WTC11 (cell line): ENCODE measurements at regions not wholly inside any gene's neighbourhood (a gene's known extent, or its start where the extent isn't known, plus 50 kb on each side); places are given as distances from the start of the nearest gene placed in this dataset.

Source experiments
- ATAC-seq: fragments of 200-7000 bp; cut with Tn5 transposase; 2 replicates; pipeline ENCODE4 v1.10.0; 2021; ENCODE audit warnings: mild to moderate bottlenecking, moderate library complexity
- CTCF ChIA-PET: fragments of 300-600 bp; sonication (Branson Sonifier 250); formaldehyde crosslinking; loops from one replicate; lab custom pipeline; 2021; ENCODE audit warnings: antibody characterized with exemption; lab: Charles Lee
- POLR2A ChIA-PET: fragments of 350-600 bp; sonication (Branson Sonifier 250); formaldehyde crosslinking; loops from one replicate; lab custom pipeline; 2021; ENCODE audit warnings: antibody characterized with exemption; lab: Charles Lee
- DNase-seq: peaks from one replicate; pipeline ENCODE4 v3.0.0; 2021; ENCODE audit warnings: low spot score
- H3K27ac Mint-ChIP-seq: 2 replicates; pipeline ENCODE4 v1.8.0; 2021; ENCODE audit warnings: mixed read lengths
- H3K27me3 Mint-ChIP-seq: 2 replicates; pipeline ENCODE4 v1.8.0; 2021; ENCODE audit warnings: low read depth, mild to moderate bottlenecking, moderate library complexity, mixed read lengths
- H3K36me3 Mint-ChIP-seq: 2 replicates; pipeline ENCODE4 v1.8.0; 2021; ENCODE audit warnings: mixed read lengths
- H3K4me1 Mint-ChIP-seq: 2 replicates; pipeline ENCODE4 v1.8.0; 2022; ENCODE audit warnings: mixed read lengths
- H3K4me3 Mint-ChIP-seq: 2 replicates; pipeline ENCODE4 v1.8.0; 2021; ENCODE audit warnings: mild to moderate bottlenecking, moderate library complexity, mixed read lengths
- H3K9me3 Mint-ChIP-seq: 2 replicates; pipeline ENCODE4 v1.8.0; 2021; ENCODE audit warnings: mixed read lengths
- FOXK1 ChIP-seq: sonication (generic); formaldehyde crosslinking; IDR thresholded peaks from 2 replicates; pipeline ENCODE4 v1.8.0; 2022; ENCODE audit warnings: mild to moderate bottlenecking, moderate library complexity, missing genetic modification reagents
- GRHL2 ChIP-seq: fragments of 250-450 bp; sonication (Bioruptor Pico); IDR thresholded peaks from 2 replicates; pipeline ENCODE4 v1.8.0; 2022; ENCODE audit warnings: mild to moderate bottlenecking, moderate library complexity; ENCODE audit not compliant: insufficient replicate concordance, severe bottlenecking
- KAT7 ChIP-seq: sonication (generic); formaldehyde crosslinking; IDR thresholded peaks from 2 replicates; pipeline ENCODE4 v1.8.1; 2023; ENCODE audit warnings: missing genetic modification reagents, mild to moderate bottlenecking, borderline replicate concordance
- NFATC4 ChIP-seq: fragments of 250-450 bp; sonication (Bioruptor Pico); IDR thresholded peaks from 2 replicates; pipeline ENCODE4 v1.9.0; 2021; ENCODE audit warnings: mild to moderate bottlenecking
- ZNF121 ChIP-seq: sonication (generic); formaldehyde crosslinking; IDR thresholded peaks from 2 replicates; pipeline ENCODE4 v1.8.0; 2023; ENCODE audit warnings: missing genetic modification reagents
- ZNF263 ChIP-seq: sonication (generic); formaldehyde crosslinking; IDR thresholded peaks from 2 replicates; pipeline ENCODE4 v1.8.1; 2022; ENCODE audit warnings: low read depth, mild to moderate bottlenecking, moderate library complexity, missing genetic modification reagents
- ZNF671 ChIP-seq: fragments of 250-450 bp; sonication (Bioruptor Pico); IDR thresholded peaks from 2 replicates; pipeline ENCODE4 v1.8.0; 2021; ENCODE audit warnings: mild to moderate bottlenecking
- TF ChIP-seq, protein P1 (sequence below): fragments of 250-450 bp; sonication (Bioruptor Pico); IDR thresholded peaks from 2 replicates; pipeline ENCODE4 v1.9.0; 2021; ENCODE audit warnings: moderate library complexity, mild to moderate bottlenecking, inconsistent platforms, borderline replicate concordance
- TF ChIP-seq, protein P2 (sequence below): sonication (generic); formaldehyde crosslinking; IDR thresholded peaks from 2 replicates; pipeline ENCODE4 v1.8.0; 2022; ENCODE audit warnings: mild to moderate bottlenecking, missing genetic modification reagents
- TF ChIP-seq, protein P3 (sequence below): sonication (generic); formaldehyde crosslinking; IDR thresholded peaks from 2 replicates; pipeline ENCODE4 v1.8.1; 2023; ENCODE audit warnings: mild to moderate bottlenecking, missing genetic modification reagents, borderline replicate concordance
- TF ChIP-seq, protein P4 (sequence below): sonication (generic); formaldehyde crosslinking; IDR thresholded peaks from 2 replicates; pipeline ENCODE4 v1.8.0; 2022; ENCODE audit warnings: mild to moderate bottlenecking, missing genetic modification reagents
- TF ChIP-seq, protein P5 (sequence below): fragments of 250-450 bp; sonication (Bioruptor Pico); IDR thresholded peaks from 2 replicates; pipeline ENCODE4 v1.8.0; 2021; ENCODE audit warnings: mild to moderate bottlenecking
- TF ChIP-seq, protein P6 (sequence below): sonication (generic); formaldehyde crosslinking; IDR thresholded peaks from 2 replicates; pipeline ENCODE4 v1.8.1; 2023; ENCODE audit warnings: mild to moderate bottlenecking, missing genetic modification reagents, moderate library complexity
- TF ChIP-seq, protein P7 (sequence below): sonication (generic); formaldehyde crosslinking; IDR thresholded peaks from 2 replicates; pipeline ENCODE4 v1.8.0; 2022; ENCODE audit warnings: mild to moderate bottlenecking, missing genetic modification reagents
- TF ChIP-seq, protein P8 (sequence below): sonication (generic); formaldehyde crosslinking; IDR thresholded peaks from 2 replicates; pipeline ENCODE4 v1.8.0; 2023; ENCODE audit warnings: mild to moderate bottlenecking, missing genetic modification reagents

DNA sequence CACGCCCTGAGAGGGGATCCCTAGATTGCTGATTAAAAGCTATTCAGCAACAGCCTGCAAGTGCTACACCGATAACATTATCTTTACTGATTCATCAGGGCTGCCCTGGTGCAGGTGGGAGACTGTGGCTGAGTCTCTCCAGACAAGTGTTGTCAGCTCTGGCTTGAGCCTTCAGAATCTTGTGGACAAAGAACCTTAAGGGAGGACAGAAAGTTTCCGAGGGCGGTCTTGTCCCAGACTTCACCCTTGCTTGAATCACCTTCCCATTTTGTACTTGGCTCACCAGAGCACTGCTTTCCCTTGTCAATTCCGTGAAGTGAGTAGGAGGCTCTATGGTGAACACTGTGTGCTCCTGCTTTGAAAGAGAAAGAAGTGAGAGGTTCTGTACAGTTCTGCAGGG, 88.6 kb upstream of the PCSK2 start:
- Mint-ChIP-seq H3K4me1 (no peaks in the 10 kb centered on the region), H3K4me3 (no peak overlapping the region), H3K27ac (no peak overlapping the region), H3K27me3 (no peaks in the 10 kb centered on the region), H3K9me3 (peaks cover 7% of the 10 kb centered on the region), H3K36me3 (no peaks in the 10 kb centered on the region)
- POLR2A ChIA-PET, result no interaction called here
- DNase-seq, result no peak
- TF ChIP-seq FOXK1 (CRISPR knock-in tag) (no peak), ZNF121 (no peak), GRHL2 (CRISPR knock-in tag) (no peak)
- TF ChIP-seq, protein P1, sequence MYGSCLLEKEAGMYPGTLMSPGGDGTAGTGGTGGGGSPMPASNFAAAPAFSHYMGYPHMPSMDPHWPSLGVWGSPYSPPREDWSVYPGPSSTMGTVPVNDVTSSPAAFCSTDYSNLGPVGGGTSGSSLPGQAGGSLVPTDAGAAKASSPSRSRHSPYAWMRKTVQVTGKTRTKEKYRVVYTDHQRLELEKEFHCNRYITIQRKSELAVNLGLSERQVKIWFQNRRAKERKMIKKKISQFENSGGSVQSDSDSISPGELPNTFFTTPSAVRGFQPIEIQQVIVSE (CRISPR knock-in tag), result no peak
- no peak for ATAC-seq
- CTCF ChIA-PET, result no interaction called here

DNA sequence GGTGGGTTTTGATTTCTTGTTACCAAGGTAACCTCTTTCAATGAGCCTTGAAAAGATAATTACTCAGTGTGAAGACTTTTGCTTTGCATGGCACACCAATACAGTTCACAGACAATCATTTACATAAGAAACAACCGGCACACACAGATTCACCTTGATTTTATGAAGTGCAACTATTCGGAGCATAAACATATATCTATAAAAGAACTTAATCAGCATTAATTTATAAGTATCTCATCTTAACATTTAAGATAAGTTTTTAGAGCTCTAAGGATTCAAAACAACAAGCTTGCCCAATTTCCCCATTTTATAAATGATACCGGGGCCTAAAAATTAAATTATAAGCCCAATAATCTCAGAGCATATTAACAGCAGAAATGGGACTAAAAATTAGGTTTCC, 85.9 kb upstream of the PCSK2 start:
- no peaks in the 10 kb centered on the region for H3K4me1 Mint-ChIP-seq
- ChIA-PET CTCF (no interaction called here), POLR2A (no interaction called here)

DNA sequence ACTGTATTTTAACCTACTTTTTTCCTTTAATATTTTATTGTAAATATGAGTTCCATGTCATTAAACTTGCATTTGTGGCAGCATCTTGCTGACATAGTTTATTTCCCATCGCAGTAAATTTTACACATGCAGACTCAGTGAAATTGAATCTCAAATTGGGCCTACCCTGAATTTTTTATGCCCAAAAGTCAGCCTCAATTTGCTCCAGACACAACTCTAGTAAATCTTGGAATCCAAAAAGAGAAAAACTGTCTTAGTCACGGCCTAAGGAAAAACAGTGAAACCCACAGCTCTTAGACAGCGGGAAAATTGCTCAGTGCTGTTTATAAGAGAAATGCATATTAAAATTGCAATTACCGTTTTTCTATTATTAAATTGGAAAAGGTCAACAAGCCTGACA, 85.3 kb upstream of the PCSK2 start:
- H3K4me3 Mint-ChIP-seq, result no peak overlapping the region
- peaks cover 9% of the 10 kb centered on the region for H3K9me3 Mint-ChIP-seq
- ChIA-PET CTCF (no interaction called here), POLR2A (no interaction called here)
- ATAC-seq, result no peak
- no peaks in the 10 kb centered on the region for H3K27me3 Mint-ChIP-seq
- no peaks in the 10 kb centered on the region for H3K36me3 Mint-ChIP-seq
- no peak overlapping the region for H3K27ac Mint-ChIP-seq
- H3K4me1 Mint-ChIP-seq, result no peaks in the 10 kb centered on the region
- DNase-seq, result no peak
- TF ChIP-seq, protein P2, sequence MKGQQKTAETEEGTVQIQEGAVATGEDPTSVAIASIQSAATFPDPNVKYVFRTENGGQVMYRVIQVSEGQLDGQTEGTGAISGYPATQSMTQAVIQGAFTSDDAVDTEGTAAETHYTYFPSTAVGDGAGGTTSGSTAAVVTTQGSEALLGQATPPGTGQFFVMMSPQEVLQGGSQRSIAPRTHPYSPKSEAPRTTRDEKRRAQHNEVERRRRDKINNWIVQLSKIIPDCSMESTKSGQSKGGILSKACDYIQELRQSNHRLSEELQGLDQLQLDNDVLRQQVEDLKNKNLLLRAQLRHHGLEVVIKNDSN, result no peak
- TF ChIP-seq, protein P3, sequence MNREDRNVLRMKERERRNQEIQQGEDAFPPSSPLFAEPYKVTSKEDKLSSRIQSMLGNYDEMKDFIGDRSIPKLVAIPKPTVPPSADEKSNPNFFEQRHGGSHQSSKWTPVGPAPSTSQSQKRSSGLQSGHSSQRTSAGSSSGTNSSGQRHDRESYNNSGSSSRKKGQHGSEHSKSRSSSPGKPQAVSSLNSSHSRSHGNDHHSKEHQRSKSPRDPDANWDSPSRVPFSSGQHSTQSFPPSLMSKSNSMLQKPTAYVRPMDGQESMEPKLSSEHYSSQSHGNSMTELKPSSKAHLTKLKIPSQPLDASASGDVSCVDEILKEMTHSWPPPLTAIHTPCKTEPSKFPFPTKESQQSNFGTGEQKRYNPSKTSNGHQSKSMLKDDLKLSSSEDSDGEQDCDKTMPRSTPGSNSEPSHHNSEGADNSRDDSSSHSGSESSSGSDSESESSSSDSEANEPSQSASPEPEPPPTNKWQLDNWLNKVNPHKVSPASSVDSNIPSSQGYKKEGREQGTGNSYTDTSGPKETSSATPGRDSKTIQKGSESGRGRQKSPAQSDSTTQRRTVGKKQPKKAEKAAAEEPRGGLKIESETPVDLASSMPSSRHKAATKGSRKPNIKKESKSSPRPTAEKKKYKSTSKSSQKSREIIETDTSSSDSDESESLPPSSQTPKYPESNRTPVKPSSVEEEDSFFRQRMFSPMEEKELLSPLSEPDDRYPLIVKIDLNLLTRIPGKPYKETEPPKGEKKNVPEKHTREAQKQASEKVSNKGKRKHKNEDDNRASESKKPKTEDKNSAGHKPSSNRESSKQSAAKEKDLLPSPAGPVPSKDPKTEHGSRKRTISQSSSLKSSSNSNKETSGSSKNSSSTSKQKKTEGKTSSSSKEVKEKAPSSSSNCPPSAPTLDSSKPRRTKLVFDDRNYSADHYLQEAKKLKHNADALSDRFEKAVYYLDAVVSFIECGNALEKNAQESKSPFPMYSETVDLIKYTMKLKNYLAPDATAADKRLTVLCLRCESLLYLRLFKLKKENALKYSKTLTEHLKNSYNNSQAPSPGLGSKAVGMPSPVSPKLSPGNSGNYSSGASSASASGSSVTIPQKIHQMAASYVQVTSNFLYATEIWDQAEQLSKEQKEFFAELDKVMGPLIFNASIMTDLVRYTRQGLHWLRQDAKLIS, result no peak
- TF ChIP-seq, protein P4, sequence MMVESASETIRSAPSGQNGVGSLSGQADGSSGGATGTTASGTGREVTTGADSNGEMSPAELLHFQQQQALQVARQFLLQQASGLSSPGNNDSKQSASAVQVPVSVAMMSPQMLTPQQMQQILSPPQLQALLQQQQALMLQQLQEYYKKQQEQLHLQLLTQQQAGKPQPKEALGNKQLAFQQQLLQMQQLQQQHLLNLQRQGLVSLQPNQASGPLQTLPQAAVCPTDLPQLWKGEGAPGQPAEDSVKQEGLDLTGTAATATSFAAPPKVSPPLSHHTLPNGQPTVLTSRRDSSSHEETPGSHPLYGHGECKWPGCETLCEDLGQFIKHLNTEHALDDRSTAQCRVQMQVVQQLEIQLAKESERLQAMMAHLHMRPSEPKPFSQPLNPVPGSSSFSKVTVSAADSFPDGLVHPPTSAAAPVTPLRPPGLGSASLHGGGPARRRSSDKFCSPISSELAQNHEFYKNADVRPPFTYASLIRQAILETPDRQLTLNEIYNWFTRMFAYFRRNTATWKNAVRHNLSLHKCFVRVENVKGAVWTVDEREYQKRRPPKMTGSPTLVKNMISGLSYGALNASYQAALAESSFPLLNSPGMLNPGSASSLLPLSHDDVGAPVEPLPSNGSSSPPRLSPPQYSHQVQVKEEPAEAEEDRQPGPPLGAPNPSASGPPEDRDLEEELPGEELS (CRISPR knock-in tag), result no peak
- TF ChIP-seq, protein P5, sequence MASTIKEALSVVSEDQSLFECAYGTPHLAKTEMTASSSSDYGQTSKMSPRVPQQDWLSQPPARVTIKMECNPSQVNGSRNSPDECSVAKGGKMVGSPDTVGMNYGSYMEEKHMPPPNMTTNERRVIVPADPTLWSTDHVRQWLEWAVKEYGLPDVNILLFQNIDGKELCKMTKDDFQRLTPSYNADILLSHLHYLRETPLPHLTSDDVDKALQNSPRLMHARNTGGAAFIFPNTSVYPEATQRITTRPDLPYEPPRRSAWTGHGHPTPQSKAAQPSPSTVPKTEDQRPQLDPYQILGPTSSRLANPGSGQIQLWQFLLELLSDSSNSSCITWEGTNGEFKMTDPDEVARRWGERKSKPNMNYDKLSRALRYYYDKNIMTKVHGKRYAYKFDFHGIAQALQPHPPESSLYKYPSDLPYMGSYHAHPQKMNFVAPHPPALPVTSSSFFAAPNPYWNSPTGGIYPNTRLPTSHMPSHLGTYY (CRISPR knock-in tag), result no peak
- TF ChIP-seq, protein P6, sequence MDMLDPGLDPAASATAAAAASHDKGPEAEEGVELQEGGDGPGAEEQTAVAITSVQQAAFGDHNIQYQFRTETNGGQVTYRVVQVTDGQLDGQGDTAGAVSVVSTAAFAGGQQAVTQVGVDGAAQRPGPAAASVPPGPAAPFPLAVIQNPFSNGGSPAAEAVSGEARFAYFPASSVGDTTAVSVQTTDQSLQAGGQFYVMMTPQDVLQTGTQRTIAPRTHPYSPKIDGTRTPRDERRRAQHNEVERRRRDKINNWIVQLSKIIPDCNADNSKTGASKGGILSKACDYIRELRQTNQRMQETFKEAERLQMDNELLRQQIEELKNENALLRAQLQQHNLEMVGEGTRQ (CRISPR knock-in tag), result no peak
- no peak for TF ChIP-seq ZNF263 (CRISPR knock-in tag)
- TF ChIP-seq, protein P7, sequence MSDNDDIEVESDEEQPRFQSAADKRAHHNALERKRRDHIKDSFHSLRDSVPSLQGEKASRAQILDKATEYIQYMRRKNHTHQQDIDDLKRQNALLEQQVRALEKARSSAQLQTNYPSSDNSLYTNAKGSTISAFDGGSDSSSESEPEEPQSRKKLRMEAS (CRISPR knock-in tag), result no peak
- TF ChIP-seq, protein P8, sequence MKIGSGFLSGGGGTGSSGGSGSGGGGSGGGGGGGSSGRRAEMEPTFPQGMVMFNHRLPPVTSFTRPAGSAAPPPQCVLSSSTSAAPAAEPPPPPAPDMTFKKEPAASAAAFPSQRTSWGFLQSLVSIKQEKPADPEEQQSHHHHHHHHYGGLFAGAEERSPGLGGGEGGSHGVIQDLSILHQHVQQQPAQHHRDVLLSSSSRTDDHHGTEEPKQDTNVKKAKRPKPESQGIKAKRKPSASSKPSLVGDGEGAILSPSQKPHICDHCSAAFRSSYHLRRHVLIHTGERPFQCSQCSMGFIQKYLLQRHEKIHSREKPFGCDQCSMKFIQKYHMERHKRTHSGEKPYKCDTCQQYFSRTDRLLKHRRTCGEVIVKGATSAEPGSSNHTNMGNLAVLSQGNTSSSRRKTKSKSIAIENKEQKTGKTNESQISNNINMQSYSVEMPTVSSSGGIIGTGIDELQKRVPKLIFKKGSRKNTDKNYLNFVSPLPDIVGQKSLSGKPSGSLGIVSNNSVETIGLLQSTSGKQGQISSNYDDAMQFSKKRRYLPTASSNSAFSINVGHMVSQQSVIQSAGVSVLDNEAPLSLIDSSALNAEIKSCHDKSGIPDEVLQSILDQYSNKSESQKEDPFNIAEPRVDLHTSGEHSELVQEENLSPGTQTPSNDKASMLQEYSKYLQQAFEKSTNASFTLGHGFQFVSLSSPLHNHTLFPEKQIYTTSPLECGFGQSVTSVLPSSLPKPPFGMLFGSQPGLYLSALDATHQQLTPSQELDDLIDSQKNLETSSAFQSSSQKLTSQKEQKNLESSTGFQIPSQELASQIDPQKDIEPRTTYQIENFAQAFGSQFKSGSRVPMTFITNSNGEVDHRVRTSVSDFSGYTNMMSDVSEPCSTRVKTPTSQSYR (CRISPR knock-in tag), result no peak
- TF ChIP-seq KAT7, result no peak
- TF ChIP-seq NFATC4 (CRISPR knock-in tag), result no peak

More for the DNA sequence above, 85.9 kb upstream of the PCSK2 start:
- no peak for ATAC-seq
- H3K27ac Mint-ChIP-seq, result no peak overlapping the region
- peaks cover 7% of the 10 kb centered on the region for H3K9me3 Mint-ChIP-seq
- H3K27me3 Mint-ChIP-seq, result no peaks in the 10 kb centered on the region
- H3K36me3 Mint-ChIP-seq, result no peaks in the 10 kb centered on the region
- no peak for DNase-seq
- H3K4me3 Mint-ChIP-seq, result no peak overlapping the region
- TF ChIP-seq ZNF671 (CRISPR knock-in tag), result no peak
- TF ChIP-seq, protein P7 (CRISPR knock-in tag), result no peak
- TF ChIP-seq, protein P6 (CRISPR knock-in tag), result no peak
